ENCODE measurements at regions not wholly inside any gene's neighbourhood (a gene's known extent, or its start where the extent isn't known, plus 50 kb on each side); places are given as distances from the start of the nearest gene placed in this dataset.

DNA sequence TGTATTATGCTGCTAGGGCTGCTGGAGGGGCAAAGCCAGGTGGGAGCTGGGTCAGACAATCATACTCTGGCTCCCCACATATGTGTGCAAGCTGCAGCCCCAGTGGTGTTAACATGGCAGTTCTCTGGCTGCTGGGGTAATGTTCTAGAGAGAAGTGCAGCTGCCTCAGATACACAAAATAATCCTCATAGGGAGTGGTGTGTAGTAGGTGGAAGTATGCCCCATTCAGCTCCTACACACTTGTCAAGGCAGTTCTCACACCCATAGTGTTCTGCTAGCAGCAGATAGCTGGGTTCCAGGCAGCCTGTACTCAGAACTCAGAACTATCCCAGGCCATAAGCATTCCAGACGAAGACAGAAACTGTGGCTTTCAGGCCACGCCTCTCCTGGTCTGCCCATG lies 87.9 kb upstream of the NT5C1B start:
- no peak for DNase-seq (ENCODE audit: low read depth in 2 of 2)

DNA sequence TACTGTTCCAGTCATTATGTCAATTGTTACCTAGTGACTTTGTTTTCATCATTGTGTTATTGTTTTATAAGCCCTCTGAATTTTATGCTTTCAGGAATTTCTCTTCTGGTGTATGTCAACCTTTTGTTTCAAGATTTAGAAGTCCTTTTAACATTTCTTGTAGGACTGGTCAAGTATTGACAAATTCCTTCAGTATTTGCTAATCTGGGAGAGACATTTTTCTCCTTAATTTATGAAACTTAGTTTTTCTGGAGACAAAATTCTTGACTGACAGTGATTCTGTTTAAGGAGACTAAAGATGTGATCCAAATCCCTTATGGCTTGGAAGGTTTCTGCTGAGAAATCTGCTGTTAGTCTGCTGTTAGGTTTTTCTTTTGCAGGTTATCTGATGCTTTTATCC lies 84.9 kb upstream of the NT5C1B start:
- DNase-seq (ENCODE audit: low read depth in 2 of 2) = no peak

DNA sequence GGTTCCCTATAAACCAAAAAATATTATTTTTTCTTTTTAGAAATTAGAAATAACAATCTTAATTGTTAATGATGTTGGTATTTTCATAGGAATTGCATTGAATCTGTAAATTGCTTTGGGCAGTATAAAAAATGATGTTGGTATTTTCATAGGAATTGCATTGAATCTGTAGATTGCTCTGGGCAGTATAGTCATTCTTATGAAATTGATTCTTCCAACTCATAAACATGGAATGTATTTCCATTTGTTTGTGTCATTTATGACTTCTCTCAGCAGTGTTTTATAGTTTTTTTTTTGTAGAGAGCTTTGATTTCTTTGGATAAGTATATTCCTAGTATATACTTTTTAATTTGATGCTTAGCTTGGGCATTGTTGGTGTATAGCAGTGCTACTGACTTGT lies 82.0 kb upstream of the NT5C1B start:
- DNase-seq (ENCODE audit: low read depth in 2 of 2) = no peak

GRCh38 chr2:18668221-18668620 lies 78.9 kb upstream of the NT5C1B start:
- no peak for DNase-seq (ENCODE audit: low read depth in 2 of 2)

GRCh38 chr2:18664421-18664820 lies 75.1 kb upstream of the NT5C1B start:
- DNase-seq (ENCODE audit: low read depth in 2 of 2) = no peak

GRCh38 chr2:18663861-18664260 lies 74.5 kb upstream of the NT5C1B start:
- DNase-seq (ENCODE audit: low read depth in 2 of 2) = no peak

- DNase-seq (ENCODE audit: low read depth in 2 of 2) = no peak
These were observed 73.3 kb upstream of the NT5C1B start for GRCh38 chr2:18662689-18663088.

DNA sequence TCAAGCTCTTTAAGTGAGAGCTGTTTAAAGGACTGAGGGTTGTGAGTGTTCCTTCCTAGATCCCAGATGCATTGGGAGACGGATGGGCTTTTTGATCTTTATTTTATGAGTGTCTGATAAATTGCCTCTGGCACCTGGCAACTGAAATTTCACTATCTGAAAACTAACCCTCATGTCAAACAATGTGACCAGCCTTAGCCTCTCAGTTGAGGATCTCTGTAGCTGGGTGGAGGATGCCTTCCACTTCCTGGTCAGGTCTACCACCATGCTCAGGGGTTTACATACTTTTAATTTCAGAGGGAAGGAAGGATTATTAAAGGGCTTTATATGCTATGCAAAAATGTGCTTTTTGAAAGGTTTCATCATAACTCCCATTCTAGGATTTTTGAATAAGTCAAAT lies 70.5 kb upstream of the NT5C1B start:
- no peak for DNase-seq (ENCODE audit: low read depth in 2 of 2)

DNA sequence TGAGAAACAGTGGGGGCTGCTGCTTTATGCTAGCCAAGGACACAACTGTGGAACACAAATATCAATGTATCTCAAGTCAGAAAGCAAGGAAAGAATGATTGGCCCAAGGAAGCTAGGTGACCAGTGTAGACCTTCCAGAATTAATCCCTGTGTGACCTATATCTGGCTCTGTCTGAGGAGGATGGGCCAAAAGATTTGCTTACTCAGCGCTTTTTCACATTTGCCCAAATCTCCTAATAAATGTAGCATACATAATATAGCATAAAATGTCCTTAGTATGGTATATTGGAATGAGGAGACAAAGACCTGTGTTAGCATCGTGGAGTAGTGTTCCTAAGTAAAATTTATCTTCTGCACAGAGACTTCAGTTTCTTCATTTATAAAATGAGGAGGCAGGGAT lies 66.7 kb upstream of the NT5C1B start:
- no peak for DNase-seq (ENCODE audit: low read depth in 2 of 2)

- no peak for DNase-seq (ENCODE audit: low read depth in 2 of 2)
These were observed 62.7 kb upstream of the NT5C1B start for GRCh38 chr2:18651842-18652774.

DNA sequence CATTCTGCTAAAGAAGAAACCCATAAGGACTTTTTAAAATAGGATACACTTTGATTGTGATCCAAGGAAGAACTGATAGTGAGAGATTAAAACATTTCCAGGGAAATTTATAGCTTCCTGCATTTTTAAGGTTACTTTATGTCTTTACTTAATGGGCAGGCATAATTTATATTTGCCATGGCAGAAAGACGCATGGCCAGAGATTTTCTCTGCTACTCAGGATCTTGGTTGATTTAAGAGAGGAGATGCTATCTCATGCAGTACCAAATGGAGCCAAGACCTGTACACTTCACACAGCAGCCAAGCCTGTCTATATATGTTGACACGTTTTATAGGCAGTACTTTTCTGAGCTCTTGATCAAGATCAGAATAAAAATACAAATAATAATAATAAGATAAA lies 60.9 kb upstream of the NT5C1B start:
- DNase-seq (ENCODE audit: low read depth in 2 of 2) = no peak

DNA sequence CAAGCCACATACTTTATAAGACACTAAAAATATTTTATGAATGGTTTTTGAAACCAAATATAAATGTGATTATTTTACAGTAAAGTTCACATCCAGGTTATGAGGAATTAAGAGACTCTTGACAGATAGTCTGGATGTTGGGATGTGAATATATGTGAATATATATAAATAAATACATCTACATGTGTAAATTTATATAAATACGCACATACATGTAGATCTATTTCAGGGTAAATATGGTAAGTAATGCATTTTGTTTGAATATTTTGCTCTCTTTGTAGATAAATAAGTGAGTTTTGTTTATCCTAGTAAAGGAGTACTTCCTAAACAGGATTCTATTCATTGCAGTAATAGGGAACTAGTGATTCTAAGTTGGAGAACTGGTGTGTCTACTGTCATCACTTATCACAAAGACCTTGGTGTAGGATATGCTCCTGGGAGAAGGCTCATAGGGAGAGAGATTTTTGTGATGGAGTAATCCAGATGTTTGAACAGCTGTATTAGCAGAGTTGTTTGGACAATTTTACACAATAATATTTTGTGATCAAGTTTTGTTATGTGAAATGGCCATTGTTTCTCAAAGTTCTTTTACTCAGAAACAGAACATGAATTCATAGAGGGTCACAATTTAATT lies 60.2 kb upstream of the NT5C1B start:
- no peak for DNase-seq (ENCODE audit: low read depth in 2 of 2)

GRCh38 chr2:18648161-18648560 lies 58.8 kb upstream of the NT5C1B start:
- no peak for DNase-seq (ENCODE audit: low read depth in 2 of 2)

GRCh38 chr2:18647731-18648130 lies 58.4 kb upstream of the NT5C1B start:
- DNase-seq (ENCODE audit: low read depth in 2 of 2) = no peak

DNA sequence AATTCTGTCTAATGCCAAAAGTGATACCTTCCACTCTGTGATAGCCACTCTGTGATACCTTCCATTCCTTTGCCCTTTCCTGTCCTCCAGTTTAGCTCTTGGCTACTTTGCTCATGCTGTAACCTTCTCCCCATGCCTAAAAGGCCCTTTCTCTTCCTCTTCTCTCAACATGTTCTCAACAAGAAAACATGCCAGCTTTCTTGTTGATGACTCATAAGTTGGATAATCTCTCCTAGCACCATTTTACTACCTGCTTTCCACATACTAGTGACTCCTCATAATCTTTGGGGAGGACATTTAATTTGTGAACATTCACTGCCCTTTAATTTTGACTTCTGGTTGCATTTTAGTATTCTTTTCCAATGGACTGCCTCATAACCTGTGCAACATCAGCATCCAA lies 55.9 kb upstream of the NT5C1B start:
- DNase-seq (ENCODE audit: low read depth in 2 of 2) = no peak

DNA sequence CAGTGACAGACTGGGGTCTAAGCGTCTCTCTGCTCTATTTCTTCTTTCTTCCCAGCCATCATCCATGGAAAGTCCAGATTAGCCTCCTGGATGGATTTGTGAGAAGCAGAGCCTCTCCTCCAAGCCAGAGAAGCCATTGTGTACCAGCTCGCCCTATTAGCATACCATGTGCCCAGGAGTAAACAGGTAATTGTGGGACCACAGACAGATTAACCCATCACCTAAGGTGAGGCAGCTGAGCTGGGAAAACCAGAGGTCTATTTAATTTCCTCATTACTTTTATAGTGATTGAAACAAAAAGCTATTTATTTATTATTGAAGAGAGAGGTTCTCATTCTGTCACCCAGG lies 54.7 kb upstream of the NT5C1B start:
- DNase-seq (ENCODE audit: low read depth in 2 of 2) = no peak

DNA sequence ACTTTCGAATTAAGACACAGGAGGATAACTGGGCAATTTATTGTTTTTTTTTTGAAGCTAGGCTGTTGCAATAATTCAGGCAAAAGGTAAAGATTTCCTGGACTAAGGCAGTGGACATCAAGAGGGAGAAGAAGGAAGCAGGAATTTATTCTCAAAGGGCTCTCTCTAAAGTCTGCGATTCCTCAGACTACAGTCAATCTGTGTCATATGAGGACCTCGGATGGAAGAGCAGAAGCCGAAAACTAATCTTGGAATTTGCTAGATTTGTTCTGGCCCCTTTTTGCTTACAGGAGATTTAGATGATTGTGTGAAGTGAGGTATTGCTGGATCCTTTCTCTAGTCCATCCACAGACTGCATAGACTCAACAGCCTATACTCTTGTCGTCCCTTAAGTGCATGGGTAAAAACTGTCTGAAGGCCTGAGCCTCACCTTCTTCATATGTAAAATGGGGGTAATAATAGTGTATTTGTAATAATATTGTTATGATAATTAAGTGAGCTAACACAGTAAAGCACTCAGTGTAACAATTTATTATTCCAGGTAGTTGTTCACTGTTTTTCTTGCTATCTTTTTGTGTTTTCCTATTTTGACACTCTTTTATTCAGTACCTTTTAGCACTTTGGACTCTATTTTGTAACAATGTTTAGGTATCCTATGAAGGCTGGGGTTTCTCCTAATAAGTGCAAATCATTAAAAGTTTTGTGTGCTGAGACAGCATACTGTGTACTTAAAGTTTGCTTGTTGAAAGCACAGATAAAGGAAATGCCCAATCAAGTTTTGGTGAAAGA lies 54.2 kb upstream of the NT5C1B start:
- DNase-seq (ENCODE audit: low read depth in 2 of 2) = no peak

DNA sequence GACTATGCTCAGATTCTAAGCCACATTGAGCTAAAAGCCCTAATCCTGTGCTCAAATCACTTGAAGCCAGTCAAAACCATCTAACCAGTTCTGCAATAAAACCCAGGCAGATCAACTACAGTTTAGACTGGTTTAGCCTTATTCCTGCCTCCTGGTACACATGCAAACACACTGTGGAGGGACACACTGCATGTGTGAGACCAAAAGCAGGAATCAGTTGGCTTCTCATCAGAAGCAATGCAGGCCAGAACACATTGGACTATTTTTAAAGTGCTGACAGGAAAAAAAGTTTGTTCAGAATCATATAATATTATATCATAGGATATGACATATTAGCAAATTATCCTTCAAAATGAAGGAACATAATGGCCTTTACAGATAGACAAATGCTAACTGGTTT lies 52.5 kb upstream of the NT5C1B start:
- DNase-seq (ENCODE audit: low read depth in 2 of 2) = no peak

DNA sequence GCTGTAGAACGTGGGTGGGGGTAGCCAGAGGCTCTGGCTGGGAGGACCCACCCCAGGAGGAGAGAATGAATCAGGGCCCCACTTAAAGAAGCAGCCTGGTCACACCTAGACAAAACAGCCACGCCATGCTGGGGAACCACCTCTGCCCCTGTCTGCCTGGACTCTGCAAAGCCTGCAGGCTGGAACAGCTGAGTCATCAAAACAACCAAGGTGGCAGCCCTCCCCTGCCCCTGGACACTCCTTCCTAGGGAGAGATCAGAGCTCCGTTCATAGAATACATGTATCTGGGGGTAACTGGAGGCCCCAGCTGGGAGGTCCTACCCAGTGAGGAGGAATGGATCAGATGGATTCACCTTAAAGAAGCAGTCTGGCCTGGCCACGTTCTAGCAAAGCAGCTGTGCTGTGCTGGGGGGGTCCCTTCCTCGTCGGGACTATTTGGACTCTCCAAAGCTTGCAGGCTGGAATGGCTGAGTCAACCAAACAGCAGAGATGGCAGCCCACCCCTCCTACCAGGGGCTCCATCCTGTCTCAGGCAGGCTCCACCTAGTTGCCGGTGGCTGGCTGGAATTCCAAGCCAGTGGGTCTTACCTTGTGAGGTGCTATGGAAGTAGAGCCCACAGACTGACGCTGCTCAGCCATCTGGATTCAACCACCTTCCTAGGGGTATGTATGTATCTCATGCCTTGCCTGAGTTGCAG lies 50.5 kb upstream of the NT5C1B start:
- no peak for DNase-seq (ENCODE audit: low read depth in 2 of 2)

Data from dermis microvascular lymphatic vessel endothelial cell (primary cell).